Stomach (tissue), 8 donors: ENCODE measurements at regions not wholly inside any gene's neighbourhood (a gene's known extent, or its start where the extent isn't known, plus 50 kb on each side); places are given as distances from the start of the nearest gene placed in this dataset.

Experiments used
- DNase-seq, 2 donors: peaks; one replicate each; pipeline versions ENCODE4 v3.0.0 to v3.0.0-alpha.2; 2013 to 2019
- H3K27ac ChIP-seq, 5 donors: fragments of 200-600 bp in 4 of 5; sonication (generic) in 4 of 5; one replicate each; pipeline ENCODE4 v1.5.1; 2013 to 2019; ENCODE audit warnings: mild to moderate bottlenecking in 1 of 5, moderate library complexity in 1 of 5
- H3K27me3 ChIP-seq, 3 donors: fragments of 200-600 bp; sonication (generic); one replicate each; pipeline ENCODE4 v1.5.1; 2017 to 2019; ENCODE audit warnings: mixed run types in 1 of 3
- H3K36me3 ChIP-seq, 4 donors: fragments of 200-600 bp; sonication (generic); 1 replicate in 3 of 4; 2 replicates in 1 of 4; pipeline ENCODE4 v1.5.1; 2016 to 2019
- H3K4me1 ChIP-seq, 4 donors: fragments of 200-600 bp; sonication (generic); one replicate each; pipeline ENCODE4 v1.5.1; 2016 to 2019
- H3K4me3 ChIP-seq, 4 donors: fragments of 200-600 bp; sonication (generic) in 3 of 4; one replicate each; pipeline ENCODE4 v1.5.1; 2016 to 2019; ENCODE audit warnings: mild to moderate bottlenecking in 1 of 4
- H3K9me3 ChIP-seq, 4 donors: fragments of 200-600 bp; sonication (generic); one replicate each; pipeline ENCODE4 v1.5.1; 2016 to 2019
- CTCF ChIP-seq, 7 experiments: fragments of 450-650 bp in 4 of 7; fragments of 200-600 bp in 3 of 7; sonication (generic) in 3 of 7; IDR thresholded peaks; one replicate each; pipeline ENCODE4 v1.5.1; 2016 to 2019; ENCODE audit warnings: antibody characterized with exemption in 7 of 7, control low read depth in 2 of 7, mild to moderate bottlenecking in 1 of 7
- EP300 ChIP-seq: sonication (generic); formaldehyde crosslinking; IDR thresholded peaks from one replicate; pipeline ENCODE4 v1.6.1; 2017; ENCODE audit warnings: antibody characterized with exemption
- POLR2A ChIP-seq, 4 donors: fragments of 450-650 bp; IDR thresholded peaks; one replicate each; pipeline ENCODE4 v1.6.1; 2016; ENCODE audit warnings: antibody characterized with exemption in 4 of 4, control low read depth in 2 of 4, mild to moderate bottlenecking in 1 of 4, moderate library complexity in 1 of 4
- POLR2AphosphoS5 ChIP-seq, 3 donors: sonication (generic); formaldehyde crosslinking; IDR thresholded peaks; one replicate each; pipeline ENCODE4 v1.6.1; 2016; ENCODE audit warnings: antibody characterized with exemption in 3 of 3
- WGBS, 5 donors: extraction: QIAGEN DNeasy Blood & Tissue Kit in 3 of 5; methylation state at CpG; one replicate each; pipeline versions ENCODE4 v1.1.5 to v1.1.7; 2013 to 2018; 5-methylcytosine and 5-hydroxymethylcytosine counted together
- intact Hi-C: fragments of 100-400 bp; cut with DNase I; formaldehyde crosslinking; loops from one replicate; pipeline ENCODE4 v1.15.1; 2023; ENCODE audit warnings: low total_unique reads
- donor health status: healthy with polysubstance abuse.
- donor health status: Bipolar disorder and iron deficiency.
- donor health status: healthy.

GRCh38 chr5:6261256-6261655, 117.1 kb downstream of the MED10 start:
- Histone ChIP-seq H3K27ac (no peak overlapping the region), H3K4me3 (no peak overlapping the region), H3K36me3 (no peaks in the 10 kb centered on the region), H3K4me1 (peaks cover 0 to 9% (median 0%) of the 10 kb centered on the region in 4 donors), H3K27me3 (no peaks in the 10 kb centered on the region), H3K9me3 (no peaks in the 10 kb centered on the region)
- TF ChIP-seq POLR2A (IDR thresholded peaks at IDR 0.05) (no peak), CTCF (IDR thresholded peaks at IDR 0.05) (no peak), EP300 (no peak), POLR2AphosphoS5 (IDR thresholded peaks at IDR 0.05) (no peak)
- no peak for DNase-seq
- WGBS, 5 donors, result 58 to 70% (median 61%) methylated on average over 3 of the region's 3 CpGs
- intact Hi-C loops, result no loop called here

- TF ChIP-seq POLR2AphosphoS5 (IDR thresholded peaks at IDR 0.05) (no peak), POLR2A (IDR thresholded peaks at IDR 0.05) (no peak), CTCF (IDR thresholded peaks at IDR 0.05) (no peak), EP300 (no peak)
- Histone ChIP-seq H3K9me3 (no peaks in the 10 kb centered on the region), H3K36me3 (no peaks in the 10 kb centered on the region), H3K4me1 (peaks cover 0 to 9% (median 0%) of the 10 kb centered on the region in 4 donors), H3K27ac (no peak overlapping the region), H3K4me3 (no peak overlapping the region), H3K27me3 (no peaks in the 10 kb centered on the region)
- DNase-seq, result no peak
- intact Hi-C loops, result no loop called here
- 48 to 68% (median 60%) methylated on average over 3 of the region's 3 CpGs for WGBS, 5 donors
Measured at GRCh38 chr5:6260846-6261245, 117.5 kb downstream of the MED10 start.

GRCh38 chr5:6256901-6257300, 121.4 kb downstream of the MED10 start:
- Histone ChIP-seq H3K4me1 (peaks cover 0 to 9% (median 0%) of the 10 kb centered on the region in 4 donors), H3K27me3 (no peaks in the 10 kb centered on the region), H3K36me3 (no peaks in the 10 kb centered on the region), H3K27ac (no peak overlapping the region), H3K9me3 (no peaks in the 10 kb centered on the region), H3K4me3 (no peak overlapping the region)
- no peak for DNase-seq
- no peak for TF ChIP-seq CTCF (IDR thresholded peaks at IDR 0.05)
- no peak for TF ChIP-seq POLR2A (IDR thresholded peaks at IDR 0.05)
- TF ChIP-seq EP300, result no peak
- no peak for TF ChIP-seq POLR2AphosphoS5 (IDR thresholded peaks at IDR 0.05)
- WGBS, 5 donors, result 50 to 70% (median 58%) methylated on average over 3 of the region's 3 CpGs
- intact Hi-C loops, result no loop called here

GRCh38 chr5:6255956-6256355, 122.4 kb downstream of the MED10 start:
- no peak for TF ChIP-seq EP300
- no peak for TF ChIP-seq POLR2A (IDR thresholded peaks at IDR 0.05)
- TF ChIP-seq CTCF (IDR thresholded peaks at IDR 0.05), result no peak
- no peak for TF ChIP-seq POLR2AphosphoS5 (IDR thresholded peaks at IDR 0.05)
- H3K27ac ChIP-seq, result no peak overlapping the region
- 23 to 47% (median 38%) methylated on average over 2 of the region's 2 CpGs for WGBS, 5 donors

More at GRCh38 chr5:6255956-6256355, 122.4 kb downstream of the MED10 start:
- Histone ChIP-seq H3K4me3 (no peak overlapping the region), H3K9me3 (no peaks in the 10 kb centered on the region), H3K36me3 (no peaks in the 10 kb centered on the region), H3K4me1 (peaks cover 0 to under 1% (median 0%) of the 10 kb centered on the region in 4 donors), H3K27me3 (no peaks in the 10 kb centered on the region)
- intact Hi-C loops, result no loop called here
- no peak for DNase-seq
